ENCODE measurements at regions not wholly inside any gene's neighbourhood (a gene's known extent, or its start where the extent isn't known, plus 50 kb on each side); places are given as distances from the start of the nearest gene placed in this dataset.
"Not testable (repeated sequence)": the region's sequence is repeated elsewhere in the genome, so short reads cannot be mapped to it uniquely, and the experiment has no call there.

DNA sequence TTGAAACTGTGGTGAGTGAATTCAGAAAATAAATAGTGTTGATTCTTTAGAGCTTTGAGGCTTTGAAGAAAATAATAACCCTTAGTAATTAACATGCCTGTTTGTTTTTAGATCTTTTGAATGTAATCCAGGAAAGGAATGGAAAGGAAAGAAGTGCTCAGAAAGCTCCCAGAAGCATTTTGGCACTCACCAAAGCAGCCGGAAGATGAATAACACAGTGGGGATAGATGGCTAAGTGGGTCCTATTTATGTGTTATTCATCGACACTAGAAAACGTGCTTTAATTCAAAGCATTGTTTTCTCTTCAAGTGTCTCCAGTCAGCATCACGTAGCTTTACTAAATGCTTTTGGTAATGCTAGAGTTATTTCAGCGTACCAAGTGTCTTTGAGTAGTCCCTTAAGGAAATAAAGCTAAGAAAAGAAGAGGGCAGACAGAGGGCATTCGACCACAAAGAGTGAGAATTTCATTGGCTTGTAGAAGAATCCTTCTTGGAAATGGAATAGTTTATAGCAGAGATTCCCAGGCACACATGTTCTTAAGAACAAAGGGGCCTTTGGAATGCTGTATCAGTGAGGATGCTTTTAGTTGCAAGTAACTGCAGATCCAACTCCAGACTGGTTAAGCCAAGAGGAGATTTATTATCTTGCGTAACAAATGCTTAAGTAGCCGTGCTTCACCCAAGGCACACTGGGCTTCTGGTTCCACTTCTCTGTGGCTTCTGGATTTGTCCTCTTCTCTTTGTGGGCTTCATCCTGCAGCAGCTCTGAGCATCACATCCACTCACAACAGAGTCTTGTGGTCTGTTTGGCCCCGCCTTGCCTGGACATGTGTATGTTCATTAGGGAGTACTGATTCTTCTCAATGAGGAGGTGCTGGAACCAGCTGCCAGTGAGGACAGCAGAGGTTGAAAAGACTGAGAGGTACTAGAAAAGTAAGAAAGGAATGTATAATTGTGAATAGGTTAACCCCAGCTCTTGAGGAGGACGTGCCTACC is 63.6 kb upstream of the LTBP1 start (continued):
- no peak for TF ChIP-seq IRF2 (CRISPR knock-in tag; IDR thresholded peaks at IDR 0.05; ENCODE audit: borderline replicate concordance, low read depth)

- DNase-seq (ENCODE audit: low spot score) = no peak
- peaks cover 24% of the 10 kb centered on the region for H3K36me3 Mint-ChIP-seq
- no peaks in the 10 kb centered on the region for H3K27me3 Mint-ChIP-seq (ENCODE audit: low read depth)
- H3K4me1 Mint-ChIP-seq = peaks cover 4% of the 10 kb centered on the region; the same call in 1 of the 2 replicates
- H3K9me3 Mint-ChIP-seq = peaks cover 41% of the 10 kb centered on the region
- no peak for ATAC-seq
- no peak overlapping the region for H3K4me3 Mint-ChIP-seq
- no peak overlapping the region for H3K27ac Mint-ChIP-seq
- CTCF ChIA-PET = no interaction called here
- TF ChIP-seq NFATC4 (CRISPR knock-in tag; IDR thresholded peaks at IDR 0.05) = no peak
- TF ChIP-seq ZNF396 (CRISPR knock-in tag; IDR thresholded peaks at IDR 0.05; ENCODE audit: borderline replicate concordance) = no peak
- TF ChIP-seq ZNF138 (CRISPR knock-in tag; conservative IDR thresholded peaks at IDR 0.05) = no peak
- no peak for TF ChIP-seq SMAD4 (CRISPR knock-in tag; IDR thresholded peaks at IDR 0.05)
- no peak for TF ChIP-seq TEAD1 (CRISPR knock-in tag; IDR thresholded peaks at IDR 0.05)
- POLR2A ChIA-PET = no interaction called here
Measured at GRCh38 chr2:32884346-32884745, 62.4 kb upstream of the LTBP1 start.

GRCh38 chr2:32886397-32887055 is 60.2 kb upstream of the LTBP1 start:
- Mint-ChIP-seq H3K4me1 (peaks cover 10% of the 10 kb centered on the region), H3K36me3 (peaks cover 24% of the 10 kb centered on the region), H3K9me3 (peaks cover 38% of the 10 kb centered on the region)
- H3K4me3 Mint-ChIP-seq; H3K27me3 Mint-ChIP-seq (ENCODE audit: low read depth); DNase-seq (ENCODE audit: low spot score); ATAC-seq; H3K27ac Mint-ChIP-seq; POLR2A ChIA-PET; CTCF ChIA-PET: not testable (repeated sequence)

DNA sequence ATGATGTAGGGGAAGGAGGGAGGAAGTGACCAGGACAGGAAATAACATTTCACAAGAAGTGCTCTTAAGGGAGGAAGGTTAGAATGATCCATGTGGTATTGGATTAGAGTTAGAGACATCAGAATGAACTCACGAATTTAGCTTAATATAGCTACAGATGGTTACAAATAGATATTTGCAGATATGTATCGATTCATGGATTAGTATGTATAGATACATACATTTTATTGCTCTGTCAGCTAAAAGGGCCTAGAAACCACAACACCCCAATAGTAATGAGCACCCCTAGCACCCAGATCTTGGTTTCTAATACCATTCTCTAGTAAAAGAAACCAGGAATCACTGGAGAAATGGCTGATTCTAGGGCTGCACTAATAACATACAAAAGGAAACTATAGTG is 59.6 kb upstream of the LTBP1 start:
- ATAC-seq = no peak
- no peak overlapping the region for H3K4me3 Mint-ChIP-seq
- peaks cover 13% of the 10 kb centered on the region for H3K4me1 Mint-ChIP-seq
- peaks cover 38% of the 10 kb centered on the region for H3K9me3 Mint-ChIP-seq
- TF ChIP-seq, protein P1, sequence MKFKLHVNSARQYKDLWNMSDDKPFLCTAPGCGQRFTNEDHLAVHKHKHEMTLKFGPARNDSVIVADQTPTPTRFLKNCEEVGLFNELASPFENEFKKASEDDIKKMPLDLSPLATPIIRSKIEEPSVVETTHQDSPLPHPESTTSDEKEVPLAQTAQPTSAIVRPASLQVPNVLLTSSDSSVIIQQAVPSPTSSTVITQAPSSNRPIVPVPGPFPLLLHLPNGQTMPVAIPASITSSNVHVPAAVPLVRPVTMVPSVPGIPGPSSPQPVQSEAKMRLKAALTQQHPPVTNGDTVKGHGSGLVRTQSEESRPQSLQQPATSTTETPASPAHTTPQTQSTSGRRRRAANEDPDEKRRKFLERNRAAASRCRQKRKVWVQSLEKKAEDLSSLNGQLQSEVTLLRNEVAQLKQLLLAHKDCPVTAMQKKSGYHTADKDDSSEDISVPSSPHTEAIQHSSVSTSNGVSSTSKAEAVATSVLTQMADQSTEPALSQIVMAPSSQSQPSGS (CRISPR knock-in tag; IDR thresholded peaks at IDR 0.05; ENCODE audit: borderline replicate concordance, low read depth) = no peak
- TF ChIP-seq, protein P2, sequence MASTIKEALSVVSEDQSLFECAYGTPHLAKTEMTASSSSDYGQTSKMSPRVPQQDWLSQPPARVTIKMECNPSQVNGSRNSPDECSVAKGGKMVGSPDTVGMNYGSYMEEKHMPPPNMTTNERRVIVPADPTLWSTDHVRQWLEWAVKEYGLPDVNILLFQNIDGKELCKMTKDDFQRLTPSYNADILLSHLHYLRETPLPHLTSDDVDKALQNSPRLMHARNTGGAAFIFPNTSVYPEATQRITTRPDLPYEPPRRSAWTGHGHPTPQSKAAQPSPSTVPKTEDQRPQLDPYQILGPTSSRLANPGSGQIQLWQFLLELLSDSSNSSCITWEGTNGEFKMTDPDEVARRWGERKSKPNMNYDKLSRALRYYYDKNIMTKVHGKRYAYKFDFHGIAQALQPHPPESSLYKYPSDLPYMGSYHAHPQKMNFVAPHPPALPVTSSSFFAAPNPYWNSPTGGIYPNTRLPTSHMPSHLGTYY (CRISPR knock-in tag; IDR thresholded peaks at IDR 0.05) = no peak
- TF ChIP-seq TEAD4 (CRISPR knock-in tag; IDR thresholded peaks at IDR 0.05) = no peak
- no peaks in the 10 kb centered on the region for H3K27me3 Mint-ChIP-seq (ENCODE audit: low read depth)
- no peak overlapping the region for H3K27ac Mint-ChIP-seq
- ChIA-PET CTCF (no interaction called here), POLR2A (no interaction called here)
- no peak for DNase-seq (ENCODE audit: low spot score)
- peaks cover 24% of the 10 kb centered on the region for H3K36me3 Mint-ChIP-seq

DNA sequence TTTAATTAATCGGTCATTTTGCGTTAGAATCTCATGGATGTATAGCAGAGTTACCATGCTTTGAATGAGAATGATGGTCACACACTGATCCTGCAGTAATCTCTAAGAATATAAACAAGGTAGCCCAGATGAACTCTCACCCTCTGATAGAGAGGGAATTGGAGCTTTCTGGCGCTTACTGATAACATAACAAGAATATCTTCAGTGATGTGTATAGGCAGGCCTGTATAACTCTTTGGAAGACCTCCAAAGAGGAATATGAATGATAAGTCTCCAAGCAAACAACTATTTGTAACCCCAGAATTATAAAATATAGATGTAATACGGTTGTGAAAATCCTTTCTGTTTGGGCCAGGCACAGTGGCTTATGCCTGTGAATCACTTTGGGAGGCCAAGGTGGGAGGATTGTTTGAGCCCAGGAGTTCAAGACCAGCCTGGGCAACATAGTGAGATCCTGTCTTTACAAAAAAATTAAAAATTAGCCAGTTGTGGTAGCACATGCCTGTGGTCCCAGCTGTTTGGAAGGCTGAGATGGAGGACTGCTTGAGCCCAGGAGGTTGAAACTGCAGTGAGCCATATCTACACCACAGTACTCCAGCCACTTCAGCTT is 52.5 kb upstream of the LTBP1 start:
- ATAC-seq (no peak), DNase-seq (ENCODE audit: low spot score) (no peak)
- H3K36me3 Mint-ChIP-seq = peaks cover 3% of the 10 kb centered on the region
- no peaks in the 10 kb centered on the region for H3K27me3 Mint-ChIP-seq (ENCODE audit: low read depth)
- peaks cover 21% of the 10 kb centered on the region for H3K9me3 Mint-ChIP-seq
- H3K4me1 Mint-ChIP-seq = peaks cover 9% of the 10 kb centered on the region
- ChIA-PET CTCF (no interaction called here), POLR2A (no interaction called here)
- H3K27ac Mint-ChIP-seq = no peak overlapping the region
- no peak overlapping the region for H3K4me3 Mint-ChIP-seq
- TF ChIP-seq CDX4 (CRISPR knock-in tag; IDR thresholded peaks at IDR 0.05; ENCODE audit: borderline replicate concordance) (no peak), ZBTB21 (CRISPR knock-in tag; IDR thresholded peaks at IDR 0.05; ENCODE audit: borderline replicate concordance) (no peak), ZNF281 (CRISPR knock-in tag; IDR thresholded peaks at IDR 0.05) (no peak), FOXJ3 (CRISPR knock-in tag; IDR thresholded peaks at IDR 0.05; ENCODE audit: borderline replicate concordance) (no peak), ATF1 (CRISPR knock-in tag; IDR thresholded peaks at IDR 0.05) (no peak), TP53 (CRISPR knock-in tag; IDR thresholded peaks at IDR 0.05) (no peak), MYBL2 (CRISPR knock-in tag; IDR thresholded peaks at IDR 0.05) (no peak), FOXP1 (CRISPR knock-in tag; IDR thresholded peaks at IDR 0.05; ENCODE audit: borderline replicate concordance) (no peak), KAT7 (CRISPR knock-in tag; IDR thresholded peaks at IDR 0.05; ENCODE audit: borderline replicate concordance) (no peak), ZNF423 (CRISPR knock-in tag; IDR thresholded peaks at IDR 0.05) (no peak)
